CD14-positive monocyte (primary cell): ENCODE measurements at regions not wholly inside any gene's neighbourhood (a gene's known extent, or its start where the extent isn't known, plus 50 kb on each side); places are given as distances from the start of the nearest gene placed in this dataset.

Experiments
- DNase-seq, 3 donors: peaks; one replicate each; pipeline ENCODE4 v3.0.0-alpha.2; 2011 to 2022
- H2AFZ ChIP-seq: 2 replicates; pipeline ENCODE4 v1.6.0; 2012; ENCODE audit warnings: mild to moderate bottlenecking, low read depth, low read length, inconsistent platforms; ENCODE audit not compliant: insufficient read depth, poor library complexity, severe bottlenecking
- H3K27ac ChIP-seq, 2 donors: 1 replicate in 1 of 2; 2 replicates in 1 of 2; pipeline ENCODE4 v1.5.1; 2012 to 2013; ENCODE audit warnings: low read length in 2 of 2, control low read depth in 1 of 2, inconsistent platforms in 1 of 2, low read depth in 1 of 2, mild to moderate bottlenecking in 1 of 2
- H3K27me3 ChIP-seq, 2 donors: one replicate each; pipeline versions ENCODE4 v1.6.0 to v1.6.1; 2011 to 2013; ENCODE audit warnings: low read length in 2 of 2; ENCODE audit not compliant: control insufficient read depth in 2 of 2, insufficient read depth in 2 of 2
- H3K36me3 ChIP-seq, 2 donors: replicated peaks in 1 of 2; 1 replicate in 1 of 2; 2 replicates in 1 of 2; pipeline versions ENCODE4 v1.5.1 to v1.6.1; 2012 to 2013; ENCODE audit warnings: low read length in 2 of 2, control low read depth in 1 of 2, inconsistent platforms in 1 of 2, mild to moderate bottlenecking in 1 of 2; ENCODE audit not compliant: insufficient read depth in 2 of 2, control insufficient read depth in 1 of 2
- H3K4me1 ChIP-seq, 2 donors: 1 replicate in 1 of 2; 2 replicates in 1 of 2; pipeline versions ENCODE4 v1.5.1 to v1.6.1; 2012 to 2013; ENCODE audit warnings: low read length in 2 of 2, control low read depth in 1 of 2, inconsistent platforms in 1 of 2, mild to moderate bottlenecking in 1 of 2, moderate library complexity in 1 of 2; ENCODE audit not compliant: insufficient read depth in 2 of 2, control insufficient read depth in 1 of 2
- H3K4me2 ChIP-seq: replicated peaks from 2 replicates; pipeline ENCODE3; 2012; ENCODE audit warnings: low read length, moderate library complexity, mild to moderate bottlenecking; ENCODE audit not compliant: poor library complexity, severe bottlenecking; ENCODE audit errors: extremely low read depth
- H3K4me3 ChIP-seq, 3 experiments: fragments of 200-600 bp in 1 of 3; sonication (generic) in 1 of 3; replicated peaks in 1 of 3; 1 replicate in 2 of 3; 2 replicates in 1 of 3; pipeline ENCODE4 v1.5.1; 2011 to 2013; ENCODE audit warnings: low read length in 3 of 3, mild to moderate bottlenecking in 3 of 3, control low read depth in 2 of 3, low read depth in 2 of 3, inconsistent platforms in 1 of 3, moderate library complexity in 1 of 3
- H3K79me2 ChIP-seq: 2 replicates; pipeline ENCODE4 v1.6.0; 2012; ENCODE audit warnings: mild to moderate bottlenecking, control low read depth, inconsistent platforms, low read length, moderate library complexity; ENCODE audit not compliant: insufficient read depth
- H3K9ac ChIP-seq: 2 replicates; pipeline ENCODE4 v1.6.0; 2017; ENCODE audit warnings: low read length, mild to moderate bottlenecking; ENCODE audit not compliant: insufficient read depth, poor library complexity, severe bottlenecking
- H3K9me3 ChIP-seq, 2 donors: replicated peaks in 1 of 2; 1 replicate in 1 of 2; 2 replicates in 1 of 2; pipeline versions ENCODE4 v1.5.1 to v1.6.1; 2012 to 2013; ENCODE audit warnings: low read length in 2 of 2, control low read depth in 1 of 2; ENCODE audit not compliant: control insufficient read depth in 1 of 2, insufficient read depth in 1 of 2
- H4K20me1 ChIP-seq: 2 replicates; pipeline ENCODE4 v1.6.0; 2012; ENCODE audit warnings: mild to moderate bottlenecking, low read length, control low read depth, moderate library complexity; ENCODE audit not compliant: insufficient read depth
- H3K27ac Mint-ChIP-seq, 7 donors: one replicate each; pipeline ENCODE4 v1.8.0; 2020; ENCODE audit warnings: mild to moderate bottlenecking in 7 of 7, mixed read lengths in 7 of 7, moderate library complexity in 6 of 7, inconsistent platforms in 2 of 7
- H3K27me3 Mint-ChIP-seq, 3 donors: one replicate each; pipeline ENCODE4 v1.8.0; 2021 to 2022; ENCODE audit warnings: low read depth in 3 of 3, mild to moderate bottlenecking in 3 of 3, mixed read lengths in 3 of 3, moderate library complexity in 3 of 3, inconsistent platforms in 1 of 3
- H3K36me3 Mint-ChIP-seq, 2 donors: one replicate each; pipeline ENCODE4 v1.8.0; 2020; ENCODE audit warnings: mixed read lengths in 2 of 2, inconsistent platforms in 1 of 2, mild to moderate bottlenecking in 1 of 2
- H3K4me1 Mint-ChIP-seq: one replicate; pipeline ENCODE4 v1.8.0; 2020; ENCODE audit warnings: mild to moderate bottlenecking, mixed read lengths
- H3K4me3 Mint-ChIP-seq, 2 donors: one replicate each; pipeline ENCODE4 v1.8.0; 2020; ENCODE audit warnings: mild to moderate bottlenecking in 2 of 2, mixed read lengths in 2 of 2, moderate library complexity in 1 of 2
- H3K9me3 Mint-ChIP-seq, 7 donors: one replicate each; pipeline ENCODE4 v1.8.0; 2020 to 2022; ENCODE audit warnings: mixed read lengths in 7 of 7, mild to moderate bottlenecking in 6 of 7, moderate library complexity in 6 of 7, inconsistent platforms in 2 of 7
- CTCF ChIP-seq: fragments of 200-600 bp; IDR thresholded peaks from one replicate; pipeline ENCODE4 v1.8.0; 2022; ENCODE audit warnings: antibody characterized with exemption, mild to moderate bottlenecking
- WGBS: methylation state at CpG from one replicate; pipeline ENCODE4 v1.1.5; 2013; ENCODE audit warnings: missing lambda C conversion rate; ENCODE audit not compliant: insufficient coverage; 5-methylcytosine and 5-hydroxymethylcytosine counted together
- intact Hi-C, 2 donors: fragments of 100-400 bp; cut with micrococcal nuclease; formaldehyde crosslinking; loops; one replicate each; pipeline versions ENCODE4 v1.15.0 to v1.15.1; 2023

DNA sequence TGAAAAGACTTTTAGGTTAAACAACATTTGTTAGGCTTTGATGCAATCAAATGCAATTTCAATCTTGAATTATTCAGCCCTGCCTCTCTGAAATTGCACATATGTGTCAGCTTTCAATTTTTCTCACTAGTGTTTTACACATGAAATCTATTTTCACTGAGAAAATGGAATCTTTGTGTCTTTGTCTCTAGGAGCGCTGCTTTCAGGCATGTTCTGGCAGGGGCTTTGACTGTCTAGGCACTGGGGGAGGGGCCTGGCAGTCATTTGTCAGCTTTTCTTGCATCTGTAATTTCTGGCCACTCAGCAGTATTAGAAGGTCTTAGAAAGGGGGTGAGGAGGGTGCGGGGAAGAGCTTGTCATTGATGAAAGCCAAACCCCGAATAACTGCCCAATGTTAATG is 264.4 kb downstream of the PTPRC start:
- Histone ChIP-seq H3K4me1 (peaks cover 0 to 10% of the 10 kb centered on the region in 2 donors), H4K20me1 (peaks cover 5% of the 10 kb centered on the region), H3K9ac (no peak overlapping the region), H3K27ac (no peak overlapping the region), H3K79me2 (peaks cover 59% of the 10 kb centered on the region), H3K36me3 (peaks cover 18 to 23% of the 10 kb centered on the region in 2 donors), H3K27me3 (no peaks in the 10 kb centered on the region), H3K9me3 (no peaks in the 10 kb centered on the region), H2AFZ (no peak overlapping the region), H3K4me3 (no peak overlapping the region), H3K4me2 (no peak overlapping the region)
- no peak for TF ChIP-seq CTCF
- intact Hi-C loops: no loop called here
- H3K9me3 Mint-ChIP-seq: no peaks in the 10 kb centered on the region
- H3K27ac Mint-ChIP-seq: no peak overlapping the region
- no peak overlapping the region for H3K4me3 Mint-ChIP-seq
- peaks cover 0 to 2% (median 0%) of the 10 kb centered on the region in 3 donors for H3K27me3 Mint-ChIP-seq
- WGBS: no CpG with 5 or more reads among the region's 3 CpGs
- no peak for DNase-seq
- H3K4me1 Mint-ChIP-seq: peaks cover 12% of the 10 kb centered on the region
- H3K36me3 Mint-ChIP-seq: peaks cover 18 to 24% of the 10 kb centered on the region in 2 donors

DNA sequence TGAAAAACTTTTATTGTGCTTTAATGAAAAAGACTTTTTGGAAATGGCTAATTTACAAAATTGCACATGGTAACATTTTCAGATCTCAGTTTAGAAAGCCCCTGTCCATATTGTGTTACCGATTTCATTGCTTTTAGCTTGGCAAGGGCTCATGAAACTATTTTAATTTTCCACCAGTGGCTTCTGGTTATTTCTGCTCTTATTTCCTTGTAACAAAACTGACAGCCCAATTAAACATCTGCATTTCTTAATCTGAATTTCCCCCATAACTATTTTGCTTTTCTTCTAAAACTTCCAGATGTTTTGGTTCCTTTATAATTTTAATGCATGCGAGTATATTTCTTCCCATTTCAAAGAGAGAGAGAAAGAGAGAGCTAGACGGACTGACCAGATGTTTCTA is 264.8 kb downstream of the PTPRC start:
- 89% methylated on average over 1 of the region's 3 CpGs for WGBS
- Histone ChIP-seq H4K20me1 (peaks cover 5% of the 10 kb centered on the region), H3K27me3 (no peaks in the 10 kb centered on the region), H3K4me2 (no peak overlapping the region), H3K9me3 (no peaks in the 10 kb centered on the region), H2AFZ (no peak overlapping the region), H3K4me3 (no peak overlapping the region), H3K9ac (no peak overlapping the region), H3K27ac (no peak overlapping the region), H3K4me1 (peaks cover 0 to 10% of the 10 kb centered on the region in 2 donors), H3K79me2 (peaks cover 62% of the 10 kb centered on the region), H3K36me3 (peaks cover 16 to 19% of the 10 kb centered on the region in 2 donors)
- peaks cover 0 to 2% (median 0%) of the 10 kb centered on the region in 3 donors for H3K27me3 Mint-ChIP-seq
- no peak for DNase-seq
- peaks cover 18 to 22% of the 10 kb centered on the region in 2 donors for H3K36me3 Mint-ChIP-seq
- H3K4me1 Mint-ChIP-seq: peaks cover 12% of the 10 kb centered on the region
- no peaks in the 10 kb centered on the region for H3K9me3 Mint-ChIP-seq
- peak overlapping the region in 1 of 7 donors; percentile 47 for H3K27ac Mint-ChIP-seq
- intact Hi-C loops: no loop called here
- H3K4me3 Mint-ChIP-seq: no peak overlapping the region
- TF ChIP-seq CTCF: no peak
